HG03354 (cell line): ENCODE measurements at regions not wholly inside any gene's neighbourhood (a gene's known extent, or its start where the extent isn't known, plus 50 kb on each side); places are given as distances from the start of the nearest gene placed in this dataset.

Experiments
- ATAC-seq: cut with Tn5 transposase; IDR thresholded peaks from one replicate; pipeline ENCODE4 v1.9.1; 2021; ENCODE audit warnings: mild to moderate bottlenecking; ENCODE audit not compliant: unreplicated experiment, poor library complexity, severe bottlenecking

GRCh38 chr20:7428946-7429345, 511.3 kb downstream of the HAO1 start:
- ATAC-seq = no peak

GRCh38 chr20:7432612-7433011, 507.6 kb downstream of the HAO1 start:
- no peak for ATAC-seq

GRCh38 chr20:7437311-7437710, 502.9 kb downstream of the HAO1 start:
- ATAC-seq = no peak

- no peak for ATAC-seq
Measured at GRCh38 chr20:7449269-7449668, 491.0 kb downstream of the HAO1 start.

- ATAC-seq = no peak
Measured at GRCh38 chr20:7452890-7453289, 487.4 kb downstream of the HAO1 start.

- no peak for ATAC-seq
Measured at GRCh38 chr20:7454047-7454446, 486.2 kb downstream of the HAO1 start.

GRCh38 chr20:7458459-7458858, 481.8 kb downstream of the HAO1 start:
- no peak for ATAC-seq

GRCh38 chr20:7459083-7459482, 481.2 kb downstream of the HAO1 start:
- ATAC-seq = no peak

GRCh38 chr20:7463290-7463689, 477.0 kb downstream of the HAO1 start:
- no peak for ATAC-seq

GRCh38 chr20:7470912-7471311, 469.3 kb downstream of the HAO1 start:
- ATAC-seq = no peak

GRCh38 chr20:7490288-7490687, 450.0 kb downstream of the HAO1 start:
- no peak for ATAC-seq

- ATAC-seq = no peak
Measured at GRCh38 chr20:7492257-7492656, 448.0 kb downstream of the HAO1 start.

- peak; percentile 75 for ATAC-seq
Measured at GRCh38 chr20:7493311-7493710, 446.9 kb downstream of the HAO1 start.

- ATAC-seq = no peak
Measured at GRCh38 chr20:7496394-7496991, 443.8 kb downstream of the HAO1 start.

- ATAC-seq = no peak
Measured at GRCh38 chr20:7497985-7498384, 442.3 kb downstream of the HAO1 start.

- ATAC-seq = no peak
Measured at GRCh38 chr20:7499201-7499600, 441.1 kb downstream of the HAO1 start.

- no peak for ATAC-seq
Measured at GRCh38 chr20:7500231-7500663, 440.0 kb downstream of the HAO1 start.

- no peak for ATAC-seq
Measured at GRCh38 chr20:7503501-7503900, 436.8 kb downstream of the HAO1 start.

GRCh38 chr20:7505152-7505834, 435.0 kb downstream of the HAO1 start:
- peak; percentile 79 for ATAC-seq

- peak; percentile 23 for ATAC-seq
Measured at GRCh38 chr20:7505835-7506221, 434.4 kb downstream of the HAO1 start.

- no peak for ATAC-seq
Measured at GRCh38 chr20:7516621-7517111, 423.6 kb downstream of the HAO1 start.
